OCI-LY1 (cell line): ENCODE measurements at regions not wholly inside any gene's neighbourhood (a gene's known extent, or its start where the extent isn't known, plus 50 kb on each side); places are given as distances from the start of the nearest gene placed in this dataset.

Source experiments
- EZH2 ChIP-seq: fragments of 200-600 bp; sonication (generic), shearing (Covaris generic); IDR thresholded peaks from 2 replicates; pipeline ENCODE4 v1.8.0; 2017; ENCODE audit warnings: borderline replicate concordance, mixed run types, mild to moderate bottlenecking, antibody characterized with exemption, low read length, moderate library complexity, mixed read lengths
- TF ChIP-seq, protein P1 (sequence below): fragments of 200-600 bp; sonication (generic), shearing (Covaris generic); IDR thresholded peaks from 2 replicates; pipeline ENCODE4 v1.5.1; 2017; ENCODE audit warnings: mild to moderate bottlenecking, antibody characterized with exemption, low read length, moderate library complexity, mixed read lengths

DNA sequence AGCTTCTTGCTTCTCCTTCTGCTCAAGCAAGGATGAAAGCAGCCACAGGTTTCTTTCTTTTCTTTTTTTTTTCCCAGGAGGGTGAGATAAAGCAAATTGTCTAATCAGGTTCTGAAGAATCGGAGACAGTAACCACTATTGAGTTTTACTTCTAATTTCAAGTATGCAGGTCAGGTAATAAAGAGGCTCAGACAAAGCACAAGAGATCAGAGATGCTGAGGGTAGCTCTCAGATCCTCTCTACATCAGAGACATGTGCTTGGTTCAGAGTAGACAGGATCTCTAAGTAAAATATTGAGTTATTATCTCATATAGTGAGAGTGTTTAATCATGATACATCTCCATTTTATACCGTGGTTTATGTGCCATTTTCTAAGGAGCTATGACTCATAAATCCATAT, 168.5 kb downstream of the NFKBIZ start:
- TF ChIP-seq, protein P1, sequence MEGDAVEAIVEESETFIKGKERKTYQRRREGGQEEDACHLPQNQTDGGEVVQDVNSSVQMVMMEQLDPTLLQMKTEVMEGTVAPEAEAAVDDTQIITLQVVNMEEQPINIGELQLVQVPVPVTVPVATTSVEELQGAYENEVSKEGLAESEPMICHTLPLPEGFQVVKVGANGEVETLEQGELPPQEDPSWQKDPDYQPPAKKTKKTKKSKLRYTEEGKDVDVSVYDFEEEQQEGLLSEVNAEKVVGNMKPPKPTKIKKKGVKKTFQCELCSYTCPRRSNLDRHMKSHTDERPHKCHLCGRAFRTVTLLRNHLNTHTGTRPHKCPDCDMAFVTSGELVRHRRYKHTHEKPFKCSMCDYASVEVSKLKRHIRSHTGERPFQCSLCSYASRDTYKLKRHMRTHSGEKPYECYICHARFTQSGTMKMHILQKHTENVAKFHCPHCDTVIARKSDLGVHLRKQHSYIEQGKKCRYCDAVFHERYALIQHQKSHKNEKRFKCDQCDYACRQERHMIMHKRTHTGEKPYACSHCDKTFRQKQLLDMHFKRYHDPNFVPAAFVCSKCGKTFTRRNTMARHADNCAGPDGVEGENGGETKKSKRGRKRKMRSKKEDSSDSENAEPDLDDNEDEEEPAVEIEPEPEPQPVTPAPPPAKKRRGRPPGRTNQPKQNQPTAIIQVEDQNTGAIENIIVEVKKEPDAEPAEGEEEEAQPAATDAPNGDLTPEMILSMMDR: no peak
- TF ChIP-seq EZH2: no peak
